Right lobe of liver (tissue), 4 donors: ENCODE measurements at regions not wholly inside any gene's neighbourhood (a gene's known extent, or its start where the extent isn't known, plus 50 kb on each side); places are given as distances from the start of the nearest gene placed in this dataset.

ENCODE experiments used
- CTCF ChIP-seq, 4 donors: fragments of 200-600 bp in 3 of 4; fragments of 450-650 bp in 1 of 4; IDR thresholded peaks; one replicate each; pipeline versions ENCODE4 v1.5.1 to v1.8.0; 2016 to 2022; ENCODE audit warnings: antibody characterized with exemption in 4 of 4, mild to moderate bottlenecking in 2 of 4
- POLR2A ChIP-seq: fragments of 450-650 bp; IDR thresholded peaks from one replicate; pipeline ENCODE4 v1.6.1; 2017; ENCODE audit warnings: antibody characterized with exemption, mild to moderate bottlenecking
- donor health status: DM: no; HTN: no; CAD: no.
- donor health status: DM: no; HTN: no; CAD: no.
- donor health status: DM: no; HTN: yes; CAD: no.

- no peak for TF ChIP-seq CTCF (IDR thresholded peaks at IDR 0.05)
- TF ChIP-seq POLR2A = no peak
Observed at GRCh38 chr3:76442374-76442915, 597.5 kb upstream of the ROBO2 start.
